HepG2 (cell line): ENCODE measurements at regions not wholly inside any gene's neighbourhood (a gene's known extent, or its start where the extent isn't known, plus 50 kb on each side); places are given as distances from the start of the nearest gene placed in this dataset.
A peak's percentile ranks its signal among the peaks of the same experiment; 100 is the strongest.

Experiments
- CBX1 ChIP-seq: IDR thresholded peaks from one replicate; pipeline ENCODE4 v1.6.1; 2016; ENCODE audit warnings: antibody characterized with exemption, low read depth
- DPF2 ChIP-seq: sonication (generic); formaldehyde crosslinking; IDR thresholded peaks from 2 replicates; pipeline ENCODE4 v1.4.0; 2020; ENCODE audit warnings: mild to moderate bottlenecking, low read depth, missing genetic modification reagents, borderline replicate concordance
- FOXA3 ChIP-seq: IDR thresholded peaks from 2 replicates; pipeline ENCODE4 v1.6.1; 2016; ENCODE audit warnings: missing genetic modification reagents, missing compliant biosample characterization
- FOXO4 ChIP-seq: sonication (generic); formaldehyde crosslinking; conservative IDR thresholded peaks from 2 replicates; pipeline ENCODE4 v1.8.1; 2023; ENCODE audit warnings: missing genetic modification reagents
- FOXP1 ChIP-seq, 2 experiments: fragments of 450-650 bp in 1 of 2; IDR thresholded peaks; 2 replicates each; pipeline ENCODE4 v1.6.1; 2017 to 2018; ENCODE audit warnings: antibody characterized with exemption in 1 of 2
- GATAD1 ChIP-seq: IDR thresholded peaks from 2 replicates; pipeline ENCODE4 v1.6.1; 2016; ENCODE audit warnings: missing genetic modification reagents, missing compliant biosample characterization
- IKZF1 ChIP-seq: fragments of 450-650 bp; IDR thresholded peaks from 2 replicates; pipeline ENCODE4 v1.7.1; 2016
- IRF2 ChIP-seq: IDR thresholded peaks from 2 replicates; pipeline ENCODE4 v1.6.1; 2018; ENCODE audit warnings: missing genetic modification reagents, missing compliant biosample characterization
- KMT2B ChIP-seq: IDR thresholded peaks from 2 replicates; pipeline ENCODE4 v1.6.1; 2016; ENCODE audit warnings: missing genetic modification reagents, missing compliant biosample characterization
- MIER3 ChIP-seq: IDR thresholded peaks from 2 replicates; pipeline ENCODE4 v1.6.1; 2016; ENCODE audit warnings: missing compliant biosample characterization, borderline replicate concordance
- WIZ ChIP-seq: sonication (generic); formaldehyde crosslinking; IDR thresholded peaks from 2 replicates; pipeline ENCODE4 v1.5.1; 2020; ENCODE audit warnings: mild to moderate bottlenecking, missing genetic modification reagents
- ZFP36L1 ChIP-seq: sonication (generic); formaldehyde crosslinking; IDR thresholded peaks from 2 replicates; pipeline ENCODE4 v1.8.0; 2022; ENCODE audit warnings: mild to moderate bottlenecking, missing genetic modification reagents, moderate library complexity
- ZNF136 ChIP-seq: sonication (generic); formaldehyde crosslinking; IDR thresholded peaks from 2 replicates; pipeline ENCODE4 v1.8.1; 2022; ENCODE audit warnings: low read depth, mild to moderate bottlenecking, moderate library complexity, missing genetic modification reagents
- ZNF207 ChIP-seq: fragments of 450-650 bp; IDR thresholded peaks from 2 replicates; pipeline ENCODE4 v1.6.1; 2016; ENCODE audit warnings: antibody characterized with exemption, borderline replicate concordance
- ZNF34 ChIP-seq: sonication (generic); formaldehyde crosslinking; IDR thresholded peaks from 2 replicates; pipeline ENCODE4 v1.4.0; 2020; ENCODE audit warnings: mild to moderate bottlenecking, missing genetic modification reagents, borderline replicate concordance
- ZNF468 ChIP-seq: sonication (generic); formaldehyde crosslinking; IDR thresholded peaks from 2 replicates; pipeline ENCODE4 v1.8.0; 2022; ENCODE audit warnings: mild to moderate bottlenecking, moderate library complexity, missing genetic modification reagents
- ZNF512B ChIP-seq: sonication (generic); formaldehyde crosslinking; IDR thresholded peaks from 2 replicates; pipeline ENCODE4 v1.5.1; 2020; ENCODE audit warnings: missing genetic modification reagents, mild to moderate bottlenecking, borderline replicate concordance
- ZNF550 ChIP-seq: sonication (generic); formaldehyde crosslinking; IDR thresholded peaks from 2 replicates; pipeline ENCODE4 v1.4.0; 2020; ENCODE audit warnings: mild to moderate bottlenecking, missing genetic modification reagents, borderline replicate concordance
- ZNF570 ChIP-seq: sonication (generic); formaldehyde crosslinking; IDR thresholded peaks from 2 replicates; pipeline ENCODE4 v1.4.0; 2020; ENCODE audit warnings: mild to moderate bottlenecking, missing genetic modification reagents, borderline replicate concordance
- ZNF670 ChIP-seq: sonication (generic); formaldehyde crosslinking; IDR thresholded peaks from 2 replicates; pipeline ENCODE4 v1.8.0; 2022; ENCODE audit warnings: mild to moderate bottlenecking, missing genetic modification reagents, borderline replicate concordance
- ZNF781 ChIP-seq: sonication (generic); formaldehyde crosslinking; IDR thresholded peaks from 2 replicates; pipeline ENCODE4 v1.5.1; 2020; ENCODE audit warnings: borderline replicate concordance, mild to moderate bottlenecking, missing genetic modification reagents; ENCODE audit errors: not compliant biosample characterization
- ZNF816 ChIP-seq: sonication (generic); formaldehyde crosslinking; IDR thresholded peaks from 2 replicates; pipeline ENCODE4 v1.8.0; 2022; ENCODE audit warnings: missing genetic modification reagents, mild to moderate bottlenecking, borderline replicate concordance
- TF ChIP-seq, protein P1 (sequence below): sonication (generic); formaldehyde crosslinking; IDR thresholded peaks from 2 replicates; pipeline ENCODE4 v1.5.0; 2020; ENCODE audit warnings: mild to moderate bottlenecking, low read depth, missing genetic modification reagents, borderline replicate concordance
- TF ChIP-seq, protein P2 (sequence below): sonication (generic); formaldehyde crosslinking; IDR thresholded peaks from 2 replicates; pipeline ENCODE4 v1.9.0; 2021; ENCODE audit warnings: missing genetic modification reagents, mild to moderate bottlenecking, borderline replicate concordance

DNA sequence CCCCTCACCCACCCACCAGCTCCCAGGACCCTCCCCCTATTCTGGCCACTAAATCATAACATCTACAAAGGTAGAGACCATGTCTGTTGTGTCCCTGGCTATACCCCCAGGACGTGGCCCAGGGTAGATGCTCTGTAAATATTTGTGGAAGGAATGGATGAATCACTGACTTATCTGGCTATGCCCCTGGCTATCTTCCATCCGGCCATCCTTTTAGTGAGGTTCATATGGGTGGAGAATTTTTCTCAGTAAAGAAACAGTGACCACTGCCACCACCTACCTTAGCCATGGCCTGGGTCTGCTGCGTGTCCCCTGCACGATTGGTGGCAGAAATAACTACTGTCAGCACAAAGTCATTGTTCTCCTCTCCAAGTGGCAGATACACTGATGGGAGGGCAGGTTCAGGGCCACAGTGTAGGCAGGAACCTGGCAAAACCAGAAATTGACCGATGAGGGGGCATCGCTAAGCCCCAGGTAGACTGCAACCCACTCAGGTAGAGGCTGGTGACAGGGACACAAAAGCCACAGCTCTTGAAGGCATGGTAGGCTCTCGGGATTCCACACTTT, 63.1 kb upstream of the BCO1 start (continued):
- TF ChIP-seq FOXP1 (IDR thresholded peaks at IDR 0.05) (no peak), FOXP1 (CRISPR knock-in tag; IDR thresholded peaks at IDR 0.05) (no peak), GATAD1 (CRISPR knock-in tag) (0 out of 2 replicates have a peak, but pooled peaks have one; percentile 22), CBX1 (no peak), ZNF207 (no peak), ZFP36L1 (CRISPR knock-in tag) (0 out of 2 replicates have a peak, but pooled peaks have one; percentile 42), ZNF136 (no peak), ZNF570 (CRISPR knock-in tag) (no peak), ZNF781 (CRISPR knock-in tag) (no peak), FOXO4 (CRISPR knock-in tag) (no peak), ZNF468 (CRISPR knock-in tag) (0 out of 2 replicates have a peak, but pooled peaks have one; percentile 80), ZNF670 (CRISPR knock-in tag) (0 out of 2 replicates have a peak, but pooled peaks have one; percentile 41), DPF2 (CRISPR knock-in tag) (no peak), ZNF816 (no peak), ZNF34 (no peak), KMT2B (CRISPR knock-in tag) (no peak), IRF2 (CRISPR knock-in tag) (0 out of 2 replicates have a peak, but pooled peaks have one; percentile 38), FOXA3 (CRISPR knock-in tag) (peak; percentile 89), MIER3 (CRISPR knock-in tag) (0 out of 2 replicates have a peak, but pooled peaks have one; percentile 26), ZNF512B (CRISPR knock-in tag) (0 out of 2 replicates have a peak, but pooled peaks have one; percentile 49), ZNF550 (CRISPR knock-in tag) (no peak), WIZ (no peak), IKZF1 (no peak)
- TF ChIP-seq, protein P1, sequence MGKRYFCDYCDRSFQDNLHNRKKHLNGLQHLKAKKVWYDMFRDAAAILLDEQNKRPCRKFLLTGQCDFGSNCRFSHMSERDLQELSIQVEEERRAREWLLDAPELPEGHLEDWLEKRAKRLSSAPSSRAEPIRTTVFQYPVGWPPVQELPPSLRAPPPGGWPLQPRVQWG (CRISPR knock-in tag): no peak
- TF ChIP-seq, protein P2, sequence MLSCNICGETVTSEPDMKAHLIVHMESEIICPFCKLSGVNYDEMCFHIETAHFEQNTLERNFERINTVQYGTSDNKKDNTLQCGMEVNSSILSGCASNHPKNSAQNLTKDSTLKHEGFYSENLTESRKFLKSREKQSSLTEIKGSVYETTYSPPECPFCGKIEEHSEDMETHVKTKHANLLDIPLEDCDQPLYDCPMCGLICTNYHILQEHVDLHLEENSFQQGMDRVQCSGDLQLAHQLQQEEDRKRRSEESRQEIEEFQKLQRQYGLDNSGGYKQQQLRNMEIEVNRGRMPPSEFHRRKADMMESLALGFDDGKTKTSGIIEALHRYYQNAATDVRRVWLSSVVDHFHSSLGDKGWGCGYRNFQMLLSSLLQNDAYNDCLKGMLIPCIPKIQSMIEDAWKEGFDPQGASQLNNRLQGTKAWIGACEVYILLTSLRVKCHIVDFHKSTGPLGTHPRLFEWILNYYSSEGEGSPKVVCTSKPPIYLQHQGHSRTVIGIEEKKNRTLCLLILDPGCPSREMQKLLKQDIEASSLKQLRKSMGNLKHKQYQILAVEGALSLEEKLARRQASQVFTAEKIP (CRISPR knock-in tag): no peak
